ENCODE measurements at regions not wholly inside any gene's neighbourhood (a gene's known extent, or its start where the extent isn't known, plus 50 kb on each side); places are given as distances from the start of the nearest gene placed in this dataset.

DNA sequence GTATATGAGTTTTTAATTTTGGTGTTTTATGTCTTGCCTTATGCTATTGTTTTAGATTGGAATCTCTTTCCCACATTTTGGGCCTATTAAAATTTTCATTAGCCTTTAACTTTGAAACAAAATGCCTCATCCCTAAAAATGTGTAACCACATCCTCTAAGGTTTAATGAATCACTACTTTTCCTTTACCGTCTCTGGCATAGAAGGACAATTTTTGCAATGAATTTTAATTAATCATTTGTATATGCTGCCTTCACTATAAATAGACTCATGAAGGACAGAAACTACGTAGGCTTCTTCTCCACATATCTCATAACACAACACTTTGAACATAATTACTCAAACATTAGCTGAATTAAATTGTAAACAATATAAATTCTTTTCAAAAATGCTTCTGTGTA, 421.5 kb downstream of the NLGN4X start:
- Histone ChIP-seq H3K9me3 (ENCODE audit: control insufficient read depth, insufficient read depth, low read length) (peaks cover 6% of the 10 kb centered on the region), H3K27ac (ENCODE audit: insufficient read depth, low read length) (no peak overlapping the region), H2AFZ (replicated peaks; ENCODE audit: low read length, poor library complexity) (no peak overlapping the region), H2BK120ac (ENCODE audit: low read depth, low read length) (no peak overlapping the region), H3K9me1 (ENCODE audit: insufficient read depth, low read length) (no peaks in the 10 kb centered on the region), H3K4me2 (ENCODE audit: low read depth, low read length) (no peak overlapping the region), H3K9ac (ENCODE audit: low read depth, low read length) (no peak overlapping the region), H3K4me1 (ENCODE audit: control insufficient read depth, insufficient read depth, low read length) (no peaks in the 10 kb centered on the region), H3K4me3 (ENCODE audit: insufficient read depth, low read depth, low read length) (no peak overlapping the region), H2BK20ac (ENCODE audit: low read depth, low read length) (no peak overlapping the region), H3K14ac (replicated peaks; ENCODE audit: low read depth, low read length) (no peak overlapping the region), H3K4ac (ENCODE audit: low read depth, low read length) (no peak overlapping the region), H4K20me1 (ENCODE audit: insufficient read depth, low read length) (no peaks in the 10 kb centered on the region), H2BK15ac (ENCODE audit: low read depth, low read length) (no peak overlapping the region), H3K56ac (ENCODE audit: extremely low read depth, insufficient read depth, low read length) (no peak overlapping the region), H3K79me1 (ENCODE audit: low read depth in 1 of 2, low read length in 2 of 2) (no peaks in the 10 kb centered on the region), H3K27me3 (ENCODE audit: control insufficient read depth, insufficient read depth, low read length) (no peaks in the 10 kb centered on the region), H2AK9ac (replicated peaks; ENCODE audit: low read depth, low read length, poor library complexity) (no peak overlapping the region), H2BK5ac (ENCODE audit: low read depth, low read length, poor library complexity, severe bottlenecking) (no peak overlapping the region), H4K8ac (ENCODE audit: low read depth in 2 of 2, low read length in 2 of 2) (no peak overlapping the region), H3K18ac (ENCODE audit: low read depth, low read length) (no peak overlapping the region), H4K5ac (ENCODE audit: low read depth, low read length) (no peak overlapping the region), H4K91ac (ENCODE audit: insufficient read depth, low read depth, low read length) (no peak overlapping the region), H3K23ac (ENCODE audit: low read depth, low read length) (no peak overlapping the region), H2AK5ac (ENCODE audit: low read depth, low read length) (no peak overlapping the region), H3K36me3 (ENCODE audit: control insufficient read depth, insufficient read depth, low read length) (no peaks in the 10 kb centered on the region)
- DNase-seq, result no peak
- dilution Hi-C loops (cut with HindIII; ENCODE audit: low sequenced_read_pairs, unreplicated experiment), result no loop called here
- no peak for ATAC-seq (ENCODE audit: low read depth)
- no CpG with 5 or more reads among the region's 2 CpGs for WGBS, 2 experiments (ENCODE audit: extremely low coverage in 2 of 2, insufficient read length in 1 of 2)
- intact Hi-C loops (cut with micrococcal nuclease), result no loop called here
- in situ Hi-C loops (cut with MboI; ENCODE audit: low sequenced_read_pairs), result loop anchor here (25.0 kb wide), 1 partner anchor 105 kb away; no protein-coding TSS in a partner anchor
- no TSS peak for BruUV-seq (replicated peaks)
- CTCF ChIA-PET, result no interaction called here
- TF ChIP-seq MXI1 (IDR thresholded peaks at IDR 0.05; ENCODE audit: borderline replicate concordance, low read depth, low read length), result no peak
- no peak for TF ChIP-seq CEBPB (IDR thresholded peaks at IDR 0.05; ENCODE audit: low read depth, low read length)
- TF ChIP-seq, protein P1, sequence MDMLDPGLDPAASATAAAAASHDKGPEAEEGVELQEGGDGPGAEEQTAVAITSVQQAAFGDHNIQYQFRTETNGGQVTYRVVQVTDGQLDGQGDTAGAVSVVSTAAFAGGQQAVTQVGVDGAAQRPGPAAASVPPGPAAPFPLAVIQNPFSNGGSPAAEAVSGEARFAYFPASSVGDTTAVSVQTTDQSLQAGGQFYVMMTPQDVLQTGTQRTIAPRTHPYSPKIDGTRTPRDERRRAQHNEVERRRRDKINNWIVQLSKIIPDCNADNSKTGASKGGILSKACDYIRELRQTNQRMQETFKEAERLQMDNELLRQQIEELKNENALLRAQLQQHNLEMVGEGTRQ (IDR thresholded peaks at IDR 0.05; ENCODE audit: low read depth, low read length), result no peak
- no peak for TF ChIP-seq NFE2L2 (IDR thresholded peaks at IDR 0.05; ENCODE audit: low read depth, low read length)
- no peak for TF ChIP-seq FOS (IDR thresholded peaks at IDR 0.05; ENCODE audit: low read depth, low read length)
- no peak for TF ChIP-seq RCOR1 (IDR thresholded peaks at IDR 0.05; ENCODE audit: insufficient replicate concordance, low read length)
- no peak for TF ChIP-seq BHLHE40 (IDR thresholded peaks at IDR 0.05; ENCODE audit: low read depth, low read length)
- no peak for TF ChIP-seq MAZ (IDR thresholded peaks at IDR 0.05; ENCODE audit: borderline replicate concordance, low read depth, low read length)
- no peak for TF ChIP-seq SMC3 (IDR thresholded peaks at IDR 0.05; ENCODE audit: low read depth, low read length)
- no peak for TF ChIP-seq CHD1 (IDR thresholded peaks at IDR 0.05; ENCODE audit: low read depth, low read length)
- TF ChIP-seq, protein P2, sequence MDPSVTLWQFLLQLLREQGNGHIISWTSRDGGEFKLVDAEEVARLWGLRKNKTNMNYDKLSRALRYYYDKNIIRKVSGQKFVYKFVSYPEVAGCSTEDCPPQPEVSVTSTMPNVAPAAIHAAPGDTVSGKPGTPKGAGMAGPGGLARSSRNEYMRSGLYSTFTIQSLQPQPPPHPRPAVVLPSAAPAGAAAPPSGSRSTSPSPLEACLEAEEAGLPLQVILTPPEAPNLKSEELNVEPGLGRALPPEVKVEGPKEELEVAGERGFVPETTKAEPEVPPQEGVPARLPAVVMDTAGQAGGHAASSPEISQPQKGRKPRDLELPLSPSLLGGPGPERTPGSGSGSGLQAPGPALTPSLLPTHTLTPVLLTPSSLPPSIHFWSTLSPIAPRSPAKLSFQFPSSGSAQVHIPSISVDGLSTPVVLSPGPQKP (IDR thresholded peaks at IDR 0.05; ENCODE audit: borderline replicate concordance, low read depth, low read length), result no peak
- no peak for TF ChIP-seq RFX5 (IDR thresholded peaks at IDR 0.05; ENCODE audit: low read depth, low read length)
- no peak for TF ChIP-seq RAD21 (IDR thresholded peaks at IDR 0.05; ENCODE audit: low read length)
- TF ChIP-seq, protein P3, sequence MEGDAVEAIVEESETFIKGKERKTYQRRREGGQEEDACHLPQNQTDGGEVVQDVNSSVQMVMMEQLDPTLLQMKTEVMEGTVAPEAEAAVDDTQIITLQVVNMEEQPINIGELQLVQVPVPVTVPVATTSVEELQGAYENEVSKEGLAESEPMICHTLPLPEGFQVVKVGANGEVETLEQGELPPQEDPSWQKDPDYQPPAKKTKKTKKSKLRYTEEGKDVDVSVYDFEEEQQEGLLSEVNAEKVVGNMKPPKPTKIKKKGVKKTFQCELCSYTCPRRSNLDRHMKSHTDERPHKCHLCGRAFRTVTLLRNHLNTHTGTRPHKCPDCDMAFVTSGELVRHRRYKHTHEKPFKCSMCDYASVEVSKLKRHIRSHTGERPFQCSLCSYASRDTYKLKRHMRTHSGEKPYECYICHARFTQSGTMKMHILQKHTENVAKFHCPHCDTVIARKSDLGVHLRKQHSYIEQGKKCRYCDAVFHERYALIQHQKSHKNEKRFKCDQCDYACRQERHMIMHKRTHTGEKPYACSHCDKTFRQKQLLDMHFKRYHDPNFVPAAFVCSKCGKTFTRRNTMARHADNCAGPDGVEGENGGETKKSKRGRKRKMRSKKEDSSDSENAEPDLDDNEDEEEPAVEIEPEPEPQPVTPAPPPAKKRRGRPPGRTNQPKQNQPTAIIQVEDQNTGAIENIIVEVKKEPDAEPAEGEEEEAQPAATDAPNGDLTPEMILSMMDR (conservative IDR thresholded peaks at IDR 0.05; ENCODE audit: low read depth, low read length), result no peak
- no peak for TF ChIP-seq MAFK (IDR thresholded peaks at IDR 0.05; ENCODE audit: low read depth, low read length)
- TF ChIP-seq POLR2A (IDR thresholded peaks at IDR 0.05; ENCODE audit: low read depth, low read length), result no peak
- POLR2A ChIA-PET (ENCODE audit: unreplicated experiment), result no interaction called here

Data from IMR-90 (cell line).